KG1 (cell line): ENCODE measurements at regions not wholly inside any gene's neighbourhood (a gene's known extent, or its start where the extent isn't known, plus 50 kb on each side); places are given as distances from the start of the nearest gene placed in this dataset.
"Not testable (repeated sequence)": the region's sequence is repeated elsewhere in the genome, so short reads cannot be mapped to it uniquely, and the experiment has no call there.

Source experiments
- DNase-seq: peaks from one replicate; lab custom pipeline; 2025; lab: John Stamatoyannopoulos, UW

DNA sequence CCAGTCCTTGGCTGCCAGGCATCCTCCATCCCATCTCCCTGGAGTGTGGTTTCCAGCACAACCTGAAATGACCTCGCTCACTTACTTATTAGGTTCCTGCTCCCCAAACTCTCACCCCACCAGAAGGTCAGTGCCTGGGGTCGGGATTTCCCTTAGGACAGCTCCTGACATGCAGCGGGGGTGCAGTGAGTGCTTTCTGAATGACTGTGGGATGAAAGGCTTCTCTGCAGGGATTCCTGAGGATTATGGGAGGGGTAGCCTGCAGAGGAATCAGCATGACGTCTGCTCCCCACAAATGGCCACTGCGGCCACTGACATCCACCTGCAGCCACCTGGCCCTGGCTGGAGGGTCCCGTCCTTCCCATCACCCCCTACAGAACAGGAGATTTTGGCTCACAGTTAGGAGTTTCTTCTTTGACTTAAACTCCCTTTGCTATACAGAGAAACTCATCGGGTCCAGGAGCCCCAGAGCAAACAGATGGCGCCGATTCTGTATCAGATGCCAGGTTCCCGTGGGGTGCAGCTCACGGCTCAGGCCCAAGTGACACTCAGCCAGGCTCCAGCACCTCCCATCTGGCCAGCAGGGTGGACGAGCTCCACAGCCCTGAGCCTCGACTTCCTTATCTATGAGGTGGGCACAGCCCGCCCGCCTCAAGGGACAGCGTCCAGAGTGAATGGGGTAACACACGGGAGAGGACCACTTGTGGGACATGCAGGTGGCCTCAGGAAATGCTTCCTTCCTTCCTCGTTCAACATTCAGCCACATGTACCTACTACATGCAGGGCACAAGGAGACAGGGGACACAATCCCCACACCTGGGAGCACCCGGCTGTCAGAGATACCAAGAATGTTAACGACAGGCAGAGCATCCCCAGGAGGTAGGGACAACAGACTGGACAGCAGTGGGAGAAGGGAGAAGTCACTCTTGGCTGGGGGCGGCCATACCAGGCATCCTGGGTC, 69.8 kb downstream of the RMI2 start:
- DNase-seq = no peak

DNA sequence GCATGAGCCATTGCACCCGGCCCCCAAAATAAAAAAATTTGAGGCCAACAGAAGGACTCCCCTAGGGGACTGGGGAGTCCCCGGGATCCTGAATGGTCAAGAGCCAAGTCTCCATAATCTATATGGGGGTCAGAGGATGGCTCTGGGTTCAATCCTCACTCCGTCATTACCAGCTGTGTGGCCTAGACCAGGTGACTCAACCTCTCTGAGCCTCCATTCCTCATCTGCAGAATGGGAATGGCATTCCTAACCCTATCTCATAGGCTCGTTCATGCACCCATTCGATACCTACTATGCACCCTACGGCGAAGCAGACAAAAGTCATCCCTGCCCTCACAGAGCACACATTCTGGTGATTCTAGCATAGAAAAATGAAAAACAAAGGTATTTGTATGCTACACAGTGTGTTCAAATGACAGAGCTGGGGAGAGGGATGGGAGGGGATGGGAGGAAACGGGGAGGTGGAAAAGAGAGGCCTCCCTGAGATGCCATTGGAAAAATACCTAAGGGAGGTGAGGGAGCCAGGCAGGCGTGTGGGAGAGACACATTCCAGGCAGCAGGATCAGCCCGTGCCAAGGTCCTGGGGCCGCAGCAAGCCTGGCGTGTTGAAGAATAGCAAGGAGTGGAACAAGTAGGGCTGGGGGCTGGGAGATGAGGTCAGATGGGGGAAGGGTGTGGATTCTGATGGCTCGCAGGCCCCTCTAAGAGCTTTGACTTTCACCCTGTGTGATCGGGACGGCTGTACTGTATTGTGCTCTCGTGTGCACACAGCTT, 71.2 kb downstream of the RMI2 start:
- DNase-seq = no peak

DNA sequence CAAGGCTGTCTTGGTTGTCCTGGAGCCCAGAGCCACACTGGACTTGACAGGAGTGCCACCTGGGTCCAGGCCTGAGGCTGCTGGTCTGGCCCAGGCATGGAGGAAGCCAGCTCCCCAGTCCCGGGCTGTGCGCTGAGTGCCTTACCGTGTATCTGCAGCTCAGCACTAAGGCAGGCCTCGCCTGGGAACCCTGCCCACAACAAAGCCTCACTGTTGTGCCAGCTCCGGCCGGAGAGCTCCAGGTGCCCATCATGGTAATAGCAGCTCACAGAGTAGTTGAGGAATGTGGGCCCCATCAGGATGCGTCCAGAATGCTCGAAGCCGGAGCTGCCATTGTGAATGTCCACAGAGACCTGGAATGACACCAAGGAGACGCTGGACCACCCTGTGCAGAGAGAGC, 72.2 kb downstream of the RMI2 start:
- no peak for DNase-seq

DNA sequence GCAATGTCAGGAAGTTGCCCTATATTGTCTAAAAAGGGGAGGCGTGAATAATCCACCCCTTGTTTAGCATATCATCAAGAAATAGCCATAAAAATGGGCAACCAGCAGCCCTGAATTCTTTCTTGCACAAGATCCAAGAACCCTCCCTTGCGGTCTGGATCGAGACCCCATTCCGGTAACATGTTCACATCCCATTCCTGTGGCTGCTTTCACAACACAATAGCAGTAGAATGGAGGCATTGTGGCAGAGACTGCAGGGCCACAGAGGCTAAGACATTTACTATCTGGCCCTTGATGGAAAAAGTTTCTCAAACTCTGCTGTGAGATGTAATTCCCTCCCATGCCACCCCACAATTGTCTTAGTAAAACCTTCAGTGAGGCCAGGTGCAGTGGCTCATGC, 73.2 kb downstream of the RMI2 start:
- no peak for DNase-seq

DNA sequence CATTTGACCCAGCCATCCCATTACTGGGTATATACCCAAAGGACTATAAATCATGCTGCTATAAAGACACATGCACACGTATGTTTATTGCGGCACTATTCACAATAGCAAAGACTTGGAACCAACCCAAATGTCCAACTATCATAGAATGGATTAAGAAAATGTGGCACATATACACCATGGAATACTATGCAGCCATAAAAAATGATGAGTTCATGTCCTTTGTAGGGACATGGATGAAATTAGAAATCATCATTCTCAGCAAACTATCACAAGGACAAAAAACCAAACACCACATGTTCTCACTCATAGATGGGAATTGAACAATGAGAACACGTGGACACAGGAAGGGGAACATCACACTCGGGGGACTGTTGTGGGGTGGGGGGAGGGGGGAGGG, 74.8 kb downstream of the RMI2 start:
- DNase-seq = not testable (repeated sequence)

DNA sequence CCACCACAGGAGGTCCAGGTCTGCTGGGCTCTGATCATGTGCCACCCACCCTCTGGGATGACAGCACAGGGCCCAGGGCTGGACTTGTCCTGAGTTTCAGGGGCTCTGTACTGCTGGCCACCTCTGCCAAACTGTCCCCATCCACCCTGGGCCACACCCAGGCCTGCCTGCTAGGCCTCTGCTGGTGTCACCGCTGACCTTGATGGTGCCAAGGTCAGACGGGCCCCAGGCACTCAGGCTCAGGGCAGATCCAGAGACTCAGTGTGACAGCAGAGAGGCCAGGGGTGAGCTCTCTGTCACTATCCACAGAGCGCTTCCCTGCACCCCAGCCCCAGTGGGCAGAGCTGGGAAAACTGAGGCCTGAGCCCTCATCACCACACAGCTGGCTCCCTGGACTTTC, 75.6 kb downstream of the RMI2 start:
- no peak for DNase-seq

DNA sequence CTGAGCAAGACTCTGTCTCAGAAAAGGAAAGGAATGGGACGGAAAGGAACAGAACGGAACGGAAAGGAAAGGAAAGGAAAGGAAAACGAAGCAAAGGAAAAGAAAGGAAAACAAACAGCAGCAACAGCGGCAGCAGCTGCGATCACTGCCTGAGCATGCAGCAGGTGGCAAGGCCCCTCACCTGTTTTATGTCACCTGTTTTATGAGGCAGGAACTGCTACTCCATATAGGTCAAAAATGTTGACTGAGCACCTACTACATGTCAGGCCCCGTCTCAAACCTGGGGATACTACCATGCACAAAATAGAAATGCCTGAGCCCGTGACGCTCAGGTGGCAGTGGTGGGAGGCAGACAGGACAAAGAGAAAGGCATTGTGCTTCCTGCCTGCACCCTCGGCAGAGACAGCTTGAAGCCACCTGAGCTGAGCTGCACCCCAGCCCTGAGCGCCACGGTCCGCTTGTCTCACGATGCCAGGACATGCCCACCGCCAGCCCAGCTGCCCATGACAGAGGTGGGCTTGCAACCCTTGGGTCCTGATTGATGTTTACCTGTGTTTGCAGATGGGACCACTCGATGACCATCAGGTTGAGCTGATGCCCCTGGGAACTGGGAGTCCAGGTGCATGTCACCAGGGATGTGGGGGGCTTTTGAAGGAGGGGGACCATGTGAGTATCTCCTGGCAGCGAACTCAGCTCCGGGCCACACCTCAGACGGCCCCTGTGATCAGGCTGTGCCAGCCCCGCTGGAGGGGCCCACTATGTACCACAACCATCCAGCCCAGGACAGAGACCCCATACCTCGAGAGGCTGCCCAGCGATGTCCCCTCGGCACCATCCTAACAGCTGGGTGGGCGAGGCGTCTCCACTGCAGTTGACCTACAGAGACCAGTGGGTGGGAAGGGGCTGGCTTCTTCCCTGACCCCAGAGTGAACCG, 77.4 kb downstream of the RMI2 start:
- no peak for DNase-seq

DNA sequence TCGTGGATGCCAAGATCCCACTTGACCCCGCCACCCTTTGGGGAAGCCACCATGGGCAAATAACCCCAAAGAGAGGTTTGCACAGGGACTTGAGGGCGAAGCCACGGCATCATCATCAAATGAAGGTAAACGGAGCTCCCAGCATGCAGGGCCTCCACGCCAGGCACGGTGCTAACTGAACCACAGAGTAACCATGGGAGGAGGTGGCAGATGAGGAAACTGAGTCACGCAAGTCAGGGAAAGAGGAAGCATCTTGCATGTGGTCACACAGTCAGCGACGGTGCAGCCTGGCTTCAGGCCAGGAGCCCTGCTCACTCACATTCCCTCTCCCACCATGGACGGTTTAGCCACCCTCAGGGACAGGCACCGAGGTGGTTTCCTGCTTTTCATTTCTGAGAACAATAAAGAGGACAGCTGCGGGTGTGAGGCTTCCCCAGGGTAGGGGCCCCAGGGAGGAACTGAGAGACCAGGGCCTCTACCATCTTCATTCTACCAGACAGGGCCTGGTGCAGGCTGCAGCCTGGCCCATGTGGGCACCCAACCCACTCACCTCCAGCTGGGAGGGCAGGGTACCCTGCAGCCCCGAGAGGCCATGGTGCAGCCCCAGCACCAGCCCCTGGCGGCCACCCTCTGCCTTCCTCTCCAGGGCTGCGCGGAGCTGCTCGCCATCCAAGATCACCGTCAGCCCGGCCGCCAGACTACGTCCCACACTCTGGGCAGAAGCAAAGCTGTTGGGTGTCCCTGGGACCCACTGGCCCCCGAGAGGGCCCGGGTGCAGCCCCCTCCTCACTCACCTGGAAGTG, 78.3 kb downstream of the RMI2 start:
- peak; percentile 78 for DNase-seq

DNA sequence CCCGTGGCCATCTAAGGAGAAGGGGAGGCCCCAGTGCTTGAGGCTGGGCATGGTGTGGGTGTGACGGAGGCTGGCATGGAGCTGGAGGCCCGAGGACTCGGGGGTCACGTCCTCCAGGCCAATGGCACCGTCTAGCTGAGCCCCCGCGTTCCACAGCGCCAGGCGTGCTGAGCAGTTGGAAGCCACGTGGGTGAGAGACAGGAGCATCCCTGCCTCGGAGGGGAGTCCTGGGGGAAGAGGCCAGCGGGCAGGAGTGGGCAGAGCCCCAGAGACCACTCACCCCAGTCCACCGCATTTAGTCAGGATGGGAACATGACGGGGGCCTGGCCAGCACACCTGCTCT, 78.8 kb downstream of the RMI2 start:
- DNase-seq = no peak

DNA sequence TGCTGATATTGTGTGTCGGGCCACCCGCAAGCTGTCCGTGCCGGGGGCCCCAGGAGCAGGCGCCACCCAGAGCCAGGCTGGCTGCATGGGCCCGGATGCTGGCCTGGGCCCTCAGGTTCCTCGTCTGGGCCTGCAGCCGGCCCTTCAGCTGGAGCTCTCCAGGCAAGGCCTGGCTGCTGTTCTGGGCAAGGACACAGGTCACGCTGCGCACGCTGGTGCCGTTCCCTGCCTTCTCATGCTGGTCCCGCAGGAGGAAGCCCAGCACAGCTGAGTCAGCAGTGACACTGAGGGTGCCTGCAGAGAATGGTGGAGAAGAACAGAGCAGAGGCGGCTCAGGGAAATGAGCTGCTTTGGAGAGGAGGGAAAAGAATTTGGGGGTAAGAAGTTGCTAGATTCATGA, 79.9 kb downstream of the RMI2 start:
- no peak for DNase-seq

DNA sequence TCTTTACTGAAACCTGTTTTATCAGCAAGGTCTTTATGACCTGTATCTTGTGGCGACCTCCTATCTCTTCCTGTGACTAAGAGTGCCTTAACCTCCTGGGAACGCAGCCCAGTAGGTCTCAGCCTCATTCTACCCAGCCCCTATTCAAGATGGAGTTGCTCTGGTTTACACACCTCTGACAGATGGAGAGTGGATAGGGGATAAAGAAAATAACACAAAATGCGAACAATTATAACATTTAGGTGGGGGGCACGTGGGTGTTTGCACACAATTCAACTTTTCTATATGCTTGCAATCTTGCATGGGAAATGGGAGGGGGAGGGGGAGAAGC, 83.3 kb downstream of the RMI2 start:
- DNase-seq = no peak

DNA sequence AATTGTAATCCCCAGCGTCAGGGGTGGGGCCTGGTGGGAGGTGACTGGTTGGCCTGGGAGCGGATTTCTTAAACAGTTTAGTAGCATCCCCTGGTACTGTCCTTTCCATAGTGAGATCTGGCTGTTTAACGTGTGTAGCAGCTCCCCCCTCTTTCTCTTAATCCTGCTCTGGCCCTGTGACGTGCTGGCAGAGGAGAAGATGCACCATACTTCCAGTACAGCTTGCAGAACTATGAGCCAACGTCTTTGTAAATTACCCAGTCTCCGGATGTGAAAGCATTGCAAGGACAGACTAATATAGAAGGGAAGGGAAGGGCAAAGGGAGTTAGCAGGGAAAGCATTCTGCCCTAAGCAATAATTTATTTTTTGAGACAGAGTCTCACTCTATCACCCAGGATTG, 83.9 kb downstream of the RMI2 start:
- no peak for DNase-seq

DNA sequence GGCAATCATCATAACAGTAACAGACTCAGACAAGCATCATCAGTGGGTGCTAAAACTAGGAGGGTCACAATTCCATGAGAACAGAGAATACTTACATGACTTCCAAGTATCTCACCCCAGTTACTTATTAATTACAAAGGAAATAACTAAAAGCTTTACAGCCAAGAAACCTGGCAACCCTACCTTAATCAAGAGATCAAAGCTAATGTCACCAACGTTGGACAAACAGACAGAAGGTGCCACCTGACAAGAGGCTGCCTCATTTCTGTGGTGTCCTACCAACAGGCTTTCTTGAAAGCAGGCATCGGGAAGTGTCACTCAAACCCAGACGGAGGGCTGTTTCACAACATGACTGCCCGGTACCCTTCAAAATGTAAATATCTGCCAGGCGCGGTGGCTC, 84.6 kb downstream of the RMI2 start:
- DNase-seq = no peak

DNA sequence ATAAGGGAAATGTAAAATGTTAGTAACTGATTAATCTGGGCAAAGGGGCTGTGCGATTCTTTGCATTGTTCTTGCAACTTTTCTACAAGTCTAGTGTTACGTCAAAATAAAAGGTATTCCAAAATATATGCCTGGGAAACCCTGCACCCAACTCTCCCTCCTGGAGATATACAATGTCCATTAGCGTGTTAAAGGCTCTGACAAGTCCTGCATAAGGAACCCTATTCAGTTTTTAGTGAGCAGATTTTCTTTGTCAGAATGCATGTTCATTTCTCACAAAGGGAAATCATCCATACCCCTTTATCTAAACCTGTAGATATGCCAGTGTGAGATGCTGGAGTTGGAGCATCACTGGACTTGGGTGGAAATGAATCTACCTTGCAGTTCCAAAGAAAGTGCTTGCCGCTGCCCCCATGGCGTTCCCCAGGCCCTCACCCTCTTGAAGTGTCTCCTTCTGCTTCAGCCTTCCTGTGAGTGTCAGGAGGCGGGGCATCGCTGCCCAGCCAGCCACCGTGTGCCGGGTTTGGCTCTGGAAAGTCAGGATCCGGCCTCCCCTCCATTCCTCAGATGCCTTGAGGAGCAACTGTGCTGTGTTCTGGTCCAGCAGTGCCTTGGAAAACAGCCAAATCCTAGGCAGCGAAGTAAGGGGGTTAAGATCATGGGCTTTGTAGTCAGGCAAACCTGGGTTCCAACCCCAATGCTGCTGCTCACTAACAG, 85.5 kb downstream of the RMI2 start:
- DNase-seq = no peak

DNA sequence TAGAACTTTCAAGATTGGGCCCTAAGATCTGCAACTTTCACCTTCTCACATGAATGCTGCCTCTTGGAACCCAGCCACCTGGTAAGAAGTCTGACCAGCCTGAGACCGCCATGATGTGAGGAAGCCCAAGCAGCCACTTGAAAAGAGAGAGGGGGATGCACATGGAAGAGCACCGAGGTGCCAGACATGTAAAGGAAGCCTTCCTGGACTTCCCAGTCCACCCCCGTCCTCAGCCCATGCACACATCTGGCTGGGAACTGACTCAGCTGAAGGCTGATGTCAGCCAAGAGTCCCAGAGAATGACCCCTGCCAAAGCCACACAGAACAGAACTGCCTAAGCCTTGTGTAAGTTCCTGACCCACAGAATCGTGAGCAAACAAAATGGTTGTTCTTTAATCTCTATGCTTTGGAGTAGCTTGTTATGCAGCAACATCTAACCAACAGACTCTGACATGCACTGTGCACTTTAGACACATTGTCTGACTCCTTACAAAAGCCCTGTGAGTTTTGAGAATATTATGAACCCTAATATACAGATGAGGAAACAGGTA, 86.7 kb downstream of the RMI2 start:
- DNase-seq = no peak

DNA sequence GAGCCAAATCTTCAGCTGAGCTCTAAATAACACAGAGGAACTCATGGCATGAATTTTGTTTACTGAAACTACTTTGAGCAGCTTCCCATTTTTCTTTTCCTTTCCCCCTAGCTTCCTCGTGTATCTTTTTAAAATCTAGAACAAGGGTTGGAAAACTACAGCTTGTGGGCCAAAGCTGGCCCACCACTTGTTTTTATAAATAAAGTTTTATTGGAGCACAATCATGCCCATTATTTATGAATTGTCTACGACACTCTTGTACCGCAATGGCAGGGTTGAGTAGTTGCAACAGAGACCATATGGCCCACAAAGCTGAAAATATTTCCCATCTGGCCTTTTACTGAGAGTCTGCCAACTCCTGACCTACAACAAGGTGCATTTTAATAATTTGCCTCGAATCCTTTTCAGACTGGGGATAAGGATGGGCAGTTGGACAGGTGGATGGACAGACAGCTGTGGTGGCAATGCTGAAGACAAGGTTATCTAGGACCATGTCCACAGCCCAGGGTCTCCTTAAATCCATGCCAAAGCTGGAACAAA, 87.7 kb downstream of the RMI2 start:
- no peak for DNase-seq

DNA sequence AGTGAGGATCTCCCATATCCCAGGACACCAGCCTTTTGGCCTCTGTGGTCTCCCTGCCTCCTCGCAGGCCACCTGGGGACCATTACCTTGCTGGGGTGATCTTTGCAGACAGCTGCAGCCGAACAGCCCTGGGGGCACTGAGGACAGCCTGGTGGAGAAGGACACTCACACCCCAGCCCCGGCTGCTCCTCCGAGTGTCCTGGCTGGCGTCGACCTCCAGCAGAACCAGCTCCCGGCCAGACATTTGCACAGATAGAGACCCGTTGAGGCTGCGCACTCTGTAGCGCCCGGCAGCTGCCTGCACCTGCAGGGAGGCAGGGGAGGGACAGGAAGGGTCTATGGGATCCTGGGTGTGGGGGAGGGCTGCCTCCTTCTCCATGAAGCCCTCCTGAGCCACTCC, 90.3 kb downstream of the RMI2 start:
- no peak for DNase-seq

DNA sequence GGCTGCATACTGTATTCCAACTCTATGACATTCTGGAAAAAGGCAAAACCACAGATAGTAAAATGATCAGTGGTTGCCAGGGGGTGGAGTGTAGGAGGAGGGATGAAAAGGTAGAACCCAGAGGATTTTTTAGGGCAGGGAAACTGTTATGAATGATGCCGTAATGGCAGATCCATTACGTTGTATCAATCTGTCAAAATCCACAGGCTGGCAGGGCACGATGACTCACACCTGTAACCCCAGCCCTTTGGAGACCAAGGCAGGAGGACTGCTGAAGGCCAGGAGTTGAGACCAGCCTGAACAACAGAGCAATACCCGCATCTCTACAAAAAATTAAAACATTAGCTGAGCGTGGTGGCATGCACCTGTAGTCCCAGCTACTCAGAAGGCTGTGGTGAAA, 91.8 kb downstream of the RMI2 start:
- no peak for DNase-seq

DNA sequence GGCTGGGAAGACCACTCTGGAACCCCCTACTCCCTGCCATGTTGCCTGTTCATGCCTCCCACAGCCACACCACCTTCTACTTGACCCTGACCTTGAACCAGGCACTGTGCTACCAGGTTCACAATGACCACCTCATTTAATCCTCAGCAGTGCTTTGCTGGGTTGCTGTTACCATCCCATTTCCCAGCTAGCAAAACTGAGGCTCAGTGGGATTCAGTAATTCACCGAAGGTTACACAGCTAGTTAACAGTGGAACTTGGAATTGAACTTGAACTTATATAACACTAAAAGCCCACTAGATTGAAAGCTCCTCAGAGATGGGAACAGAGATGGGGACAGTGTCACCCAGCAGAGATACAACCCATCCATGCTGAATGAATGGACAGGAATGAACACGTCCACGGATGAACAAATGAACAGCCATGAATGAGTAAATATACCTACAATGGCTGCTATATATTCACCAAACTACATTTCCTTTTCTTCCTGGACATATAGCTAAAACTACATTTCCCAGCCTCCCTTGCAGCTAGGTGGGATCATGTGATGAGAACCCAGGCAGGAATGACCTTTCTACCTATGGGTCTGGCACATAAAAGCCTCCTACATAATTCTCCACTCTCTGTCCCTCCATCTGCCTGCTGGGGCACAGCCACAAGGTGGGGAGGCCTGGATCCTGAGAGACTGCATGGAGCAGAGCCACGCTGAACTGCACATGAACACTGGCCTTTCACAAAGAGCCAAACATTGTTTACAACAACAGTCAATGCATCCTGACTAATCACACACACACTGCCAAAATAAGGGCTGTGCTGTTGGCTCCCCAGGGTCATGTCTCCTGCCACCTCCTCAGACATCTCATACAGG, 94.8 kb downstream of the RMI2 start:
- no peak for DNase-seq
